ENCODE measurements at regions not wholly inside any gene's neighbourhood (a gene's known extent, or its start where the extent isn't known, plus 50 kb on each side); places are given as distances from the start of the nearest gene placed in this dataset.

DNA sequence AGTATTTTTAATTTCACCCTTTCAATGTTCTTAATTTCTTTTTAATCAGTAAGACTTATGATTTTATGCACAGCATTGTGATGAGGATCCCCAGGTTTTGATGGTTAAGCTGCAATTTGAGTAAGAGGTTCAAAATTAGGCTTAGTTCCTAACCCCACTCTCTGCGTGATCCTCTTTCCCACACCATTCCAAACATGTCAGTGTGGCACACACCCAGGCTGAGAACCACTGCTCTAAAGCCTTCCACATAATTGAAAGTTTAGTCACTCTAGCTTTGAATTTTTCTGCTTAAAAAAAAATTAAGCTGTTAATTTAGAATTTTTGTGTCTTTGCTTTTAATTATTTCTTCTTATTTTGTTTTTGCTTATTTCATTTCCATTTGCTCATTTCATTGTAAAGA is 68.8 kb upstream of the SLC7A11 start:
- ATAC-seq: peak; percentile 53; the same call in 1 of the 3 replicates
- no peak for TF ChIP-seq ZNF8 (CRISPR knock-in tag; IDR thresholded peaks at IDR 0.05)
- no peak for TF ChIP-seq ZC3H10 (CRISPR knock-in tag; IDR thresholded peaks at IDR 0.05)
- no peak for TF ChIP-seq GLIS3 (CRISPR knock-in tag; IDR thresholded peaks at IDR 0.05)
- TF ChIP-seq ZFP30 (CRISPR knock-in tag; IDR thresholded peaks at IDR 0.05): no peak
- no peak for TF ChIP-seq RARB (CRISPR knock-in tag; IDR thresholded peaks at IDR 0.05)
- no peak for TF ChIP-seq ESRRG (CRISPR knock-in tag; IDR thresholded peaks at IDR 0.05)
- no peak for TF ChIP-seq ZNF70 (CRISPR knock-in tag; IDR thresholded peaks at IDR 0.05)
- TF ChIP-seq, protein P1, sequence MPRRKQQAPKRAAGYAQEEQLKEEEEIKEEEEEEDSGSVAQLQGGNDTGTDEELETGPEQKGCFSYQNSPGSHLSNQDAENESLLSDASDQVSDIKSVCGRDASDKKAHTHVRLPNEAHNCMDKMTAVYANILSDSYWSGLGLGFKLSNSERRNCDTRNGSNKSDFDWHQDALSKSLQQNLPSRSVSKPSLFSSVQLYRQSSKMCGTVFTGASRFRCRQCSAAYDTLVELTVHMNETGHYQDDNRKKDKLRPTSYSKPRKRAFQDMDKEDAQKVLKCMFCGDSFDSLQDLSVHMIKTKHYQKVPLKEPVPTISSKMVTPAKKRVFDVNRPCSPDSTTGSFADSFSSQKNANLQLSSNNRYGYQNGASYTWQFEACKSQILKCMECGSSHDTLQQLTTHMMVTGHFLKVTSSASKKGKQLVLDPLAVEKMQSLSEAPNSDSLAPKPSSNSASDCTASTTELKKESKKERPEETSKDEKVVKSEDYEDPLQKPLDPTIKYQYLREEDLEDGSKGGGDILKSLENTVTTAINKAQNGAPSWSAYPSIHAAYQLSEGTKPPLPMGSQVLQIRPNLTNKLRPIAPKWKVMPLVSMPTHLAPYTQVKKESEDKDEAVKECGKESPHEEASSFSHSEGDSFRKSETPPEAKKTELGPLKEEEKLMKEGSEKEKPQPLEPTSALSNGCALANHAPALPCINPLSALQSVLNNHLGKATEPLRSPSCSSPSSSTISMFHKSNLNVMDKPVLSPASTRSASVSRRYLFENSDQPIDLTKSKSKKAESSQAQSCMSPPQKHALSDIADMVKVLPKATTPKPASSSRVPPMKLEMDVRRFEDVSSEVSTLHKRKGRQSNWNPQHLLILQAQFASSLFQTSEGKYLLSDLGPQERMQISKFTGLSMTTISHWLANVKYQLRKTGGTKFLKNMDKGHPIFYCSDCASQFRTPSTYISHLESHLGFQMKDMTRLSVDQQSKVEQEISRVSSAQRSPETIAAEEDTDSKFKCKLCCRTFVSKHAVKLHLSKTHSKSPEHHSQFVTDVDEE (CRISPR knock-in tag; IDR thresholded peaks at IDR 0.05): no peak
- TF ChIP-seq, protein P2, sequence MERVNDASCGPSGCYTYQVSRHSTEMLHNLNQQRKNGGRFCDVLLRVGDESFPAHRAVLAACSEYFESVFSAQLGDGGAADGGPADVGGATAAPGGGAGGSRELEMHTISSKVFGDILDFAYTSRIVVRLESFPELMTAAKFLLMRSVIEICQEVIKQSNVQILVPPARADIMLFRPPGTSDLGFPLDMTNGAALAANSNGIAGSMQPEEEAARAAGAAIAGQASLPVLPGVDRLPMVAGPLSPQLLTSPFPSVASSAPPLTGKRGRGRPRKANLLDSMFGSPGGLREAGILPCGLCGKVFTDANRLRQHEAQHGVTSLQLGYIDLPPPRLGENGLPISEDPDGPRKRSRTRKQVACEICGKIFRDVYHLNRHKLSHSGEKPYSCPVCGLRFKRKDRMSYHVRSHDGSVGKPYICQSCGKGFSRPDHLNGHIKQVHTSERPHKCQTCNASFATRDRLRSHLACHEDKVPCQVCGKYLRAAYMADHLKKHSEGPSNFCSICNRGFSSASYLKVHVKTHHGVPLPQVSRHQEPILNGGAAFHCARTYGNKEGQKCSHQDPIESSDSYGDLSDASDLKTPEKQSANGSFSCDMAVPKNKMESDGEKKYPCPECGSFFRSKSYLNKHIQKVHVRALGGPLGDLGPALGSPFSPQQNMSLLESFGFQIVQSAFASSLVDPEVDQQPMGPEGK (CRISPR knock-in tag; IDR thresholded peaks at IDR 0.05; ENCODE audit: borderline replicate concordance): no peak
- TF ChIP-seq SNAI2 (CRISPR knock-in tag; IDR thresholded peaks at IDR 0.05): no peak
- TF ChIP-seq TOX (CRISPR knock-in tag; IDR thresholded peaks at IDR 0.05; ENCODE audit: borderline replicate concordance): no peak
- TF ChIP-seq, protein P3, sequence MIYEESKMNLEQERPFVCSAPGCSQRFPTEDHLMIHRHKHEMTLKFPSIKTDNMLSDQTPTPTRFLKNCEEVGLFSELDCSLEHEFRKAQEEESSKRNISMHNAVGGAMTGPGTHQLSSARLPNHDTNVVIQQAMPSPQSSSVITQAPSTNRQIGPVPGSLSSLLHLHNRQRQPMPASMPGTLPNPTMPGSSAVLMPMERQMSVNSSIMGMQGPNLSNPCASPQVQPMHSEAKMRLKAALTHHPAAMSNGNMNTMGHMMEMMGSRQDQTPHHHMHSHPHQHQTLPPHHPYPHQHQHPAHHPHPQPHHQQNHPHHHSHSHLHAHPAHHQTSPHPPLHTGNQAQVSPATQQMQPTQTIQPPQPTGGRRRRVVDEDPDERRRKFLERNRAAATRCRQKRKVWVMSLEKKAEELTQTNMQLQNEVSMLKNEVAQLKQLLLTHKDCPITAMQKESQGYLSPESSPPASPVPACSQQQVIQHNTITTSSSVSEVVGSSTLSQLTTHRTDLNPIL (CRISPR knock-in tag; IDR thresholded peaks at IDR 0.05; ENCODE audit: low read depth): no peak
- TF ChIP-seq BACH2 (CRISPR knock-in tag; IDR thresholded peaks at IDR 0.05; ENCODE audit: borderline replicate concordance): no peak
- TF ChIP-seq TCF4 (CRISPR knock-in tag; IDR thresholded peaks at IDR 0.05; ENCODE audit: borderline replicate concordance): no peak
- TF ChIP-seq ARNTL (CRISPR knock-in tag; IDR thresholded peaks at IDR 0.05; ENCODE audit: borderline replicate concordance, low read depth): no peak
- TF ChIP-seq, protein P4, sequence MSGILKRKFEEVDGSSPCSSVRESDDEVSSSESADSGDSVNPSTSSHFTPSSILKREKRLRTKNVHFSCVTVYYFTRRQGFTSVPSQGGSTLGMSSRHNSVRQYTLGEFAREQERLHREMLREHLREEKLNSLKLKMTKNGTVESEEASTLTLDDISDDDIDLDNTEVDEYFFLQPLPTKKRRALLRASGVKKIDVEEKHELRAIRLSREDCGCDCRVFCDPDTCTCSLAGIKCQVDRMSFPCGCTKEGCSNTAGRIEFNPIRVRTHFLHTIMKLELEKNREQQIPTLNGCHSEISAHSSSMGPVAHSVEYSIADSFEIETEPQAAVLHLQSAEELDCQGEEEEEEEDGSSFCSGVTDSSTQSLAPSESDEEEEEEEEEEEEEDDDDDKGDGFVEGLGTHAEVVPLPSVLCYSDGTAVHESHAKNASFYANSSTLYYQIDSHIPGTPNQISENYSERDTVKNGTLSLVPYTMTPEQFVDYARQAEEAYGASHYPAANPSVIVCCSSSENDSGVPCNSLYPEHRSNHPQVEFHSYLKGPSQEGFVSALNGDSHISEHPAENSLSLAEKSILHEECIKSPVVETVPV (CRISPR knock-in tag; IDR thresholded peaks at IDR 0.05): no peak
- TF ChIP-seq ZFP3 (CRISPR knock-in tag; IDR thresholded peaks at IDR 0.05): no peak
- TF ChIP-seq ZNF565 (CRISPR knock-in tag; conservative IDR thresholded peaks at IDR 0.05; ENCODE audit: low read depth): no peak

DNA sequence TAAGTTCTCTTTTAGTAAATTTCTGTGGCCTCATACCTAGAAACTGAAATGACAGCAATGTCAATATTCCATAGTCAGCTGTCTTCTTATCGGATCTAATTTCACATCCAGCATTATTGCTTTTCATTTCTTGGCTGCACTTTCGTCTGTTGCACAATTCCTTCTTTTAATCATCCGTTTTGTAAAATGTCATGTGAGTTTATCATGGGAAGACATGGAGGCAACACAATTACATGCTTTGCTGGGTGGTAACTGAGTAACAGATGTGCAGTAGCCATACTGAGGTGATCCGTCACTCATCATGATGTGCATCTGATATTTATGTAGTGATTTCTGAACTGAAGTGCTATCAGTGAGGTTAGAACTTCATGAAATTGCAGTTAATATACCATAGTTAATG is 68.3 kb upstream of the SLC7A11 start:
- no peak for ATAC-seq
- TF ChIP-seq SNAI2 (CRISPR knock-in tag; IDR thresholded peaks at IDR 0.05): no peak
- TF ChIP-seq, protein P1 (CRISPR knock-in tag; IDR thresholded peaks at IDR 0.05): no peak
- no peak for TF ChIP-seq RARB (CRISPR knock-in tag; IDR thresholded peaks at IDR 0.05)
- TF ChIP-seq, protein P4 (CRISPR knock-in tag; IDR thresholded peaks at IDR 0.05): no peak

DNA sequence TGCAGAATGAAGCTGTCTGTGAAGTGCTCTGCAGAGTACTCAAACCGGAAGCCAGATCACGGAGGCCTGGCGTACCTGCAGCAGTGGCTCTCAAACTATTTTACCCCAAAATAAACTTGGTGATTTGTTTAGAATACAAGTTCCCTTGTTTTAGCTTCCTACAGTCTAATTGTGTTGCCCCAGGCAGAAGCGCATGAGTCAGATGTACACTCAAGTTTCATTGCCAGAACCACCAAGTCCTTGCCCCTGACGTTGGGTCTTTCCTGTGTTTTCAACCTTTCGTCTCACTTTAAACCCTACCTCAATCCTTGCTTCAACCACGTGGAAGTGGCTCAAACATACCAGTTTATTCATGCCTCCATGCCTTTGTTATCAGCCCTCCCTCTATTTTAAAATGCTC is 66.2 kb upstream of the SLC7A11 start:
- ATAC-seq: no peak
- TF ChIP-seq, protein P2 (CRISPR knock-in tag; IDR thresholded peaks at IDR 0.05; ENCODE audit: borderline replicate concordance): no peak
- TF ChIP-seq CSDC2 (CRISPR knock-in tag; IDR thresholded peaks at IDR 0.05): no peak

Measured in SK-N-SH treated with all-trans-retinoic acid at 6 μM for 48 hours (cell line).